IPS-NIHi7 (cell line): ENCODE measurements at regions not wholly inside any gene's neighbourhood (a gene's known extent, or its start where the extent isn't known, plus 50 kb on each side); places are given as distances from the start of the nearest gene placed in this dataset.

ENCODE experiments used
- DNase-seq: peaks from one replicate; pipeline ENCODE4 v3.0.0; 2012; ENCODE audit warnings: mixed read lengths; ENCODE audit errors: extremely low spot score

DNA sequence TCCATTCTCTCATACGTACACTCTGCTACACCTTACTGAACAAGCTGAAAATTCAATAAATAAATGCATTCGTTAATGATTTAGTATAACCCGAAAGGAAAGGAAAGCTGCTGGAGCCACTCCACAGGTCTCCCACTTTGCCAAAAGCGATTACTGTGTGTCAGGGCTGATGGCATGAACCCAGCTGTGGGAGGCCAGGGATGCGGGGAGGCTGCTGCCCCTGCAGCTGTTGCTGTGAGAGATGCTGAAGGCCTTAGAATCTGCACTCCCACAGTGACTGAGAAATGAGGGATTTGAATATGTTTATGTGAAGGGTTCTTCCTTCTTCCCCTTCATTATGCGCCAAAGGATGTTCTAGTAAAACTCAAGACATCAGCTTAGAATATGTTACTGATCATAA is 58.7 kb upstream of the NBEA start:
- DNase-seq, result no peak

DNA sequence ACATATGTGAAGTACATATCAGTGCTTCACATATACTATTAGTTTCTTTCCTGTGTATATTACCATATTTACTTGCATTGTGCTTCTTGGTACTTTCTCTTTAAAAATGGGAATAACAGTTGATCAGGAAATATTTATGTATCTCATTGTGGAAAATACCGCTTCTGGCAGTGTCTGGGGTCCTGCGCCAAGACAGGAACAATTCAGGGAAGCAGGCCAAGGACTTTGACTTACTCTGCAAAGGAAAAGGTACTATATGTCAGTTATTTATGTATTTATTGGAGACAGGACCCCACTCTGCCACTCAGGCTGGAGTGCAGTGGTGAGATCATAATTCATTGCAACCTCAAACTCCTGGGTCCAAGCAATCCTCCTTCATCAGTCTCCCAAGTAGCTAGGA is 57.7 kb upstream of the NBEA start:
- no peak for DNase-seq

- DNase-seq, result no peak
Measured at GRCh38 chr13:34886121-34886875, 55.8 kb upstream of the NBEA start.

GRCh38 chr13:34886987-34887386 is 55.1 kb upstream of the NBEA start:
- no peak for DNase-seq
